ACC112 (cell line): ENCODE measurements at regions not wholly inside any gene's neighbourhood (a gene's known extent, or its start where the extent isn't known, plus 50 kb on each side); places are given as distances from the start of the nearest gene placed in this dataset.

ENCODE experiments used
- H2AFZ ChIP-seq: fragments of 200-600 bp; sonication (generic); one replicate; pipeline ENCODE4 v1.6.0; 2017; ENCODE audit warnings: antibody characterized with exemption, low read length; ENCODE audit not compliant: unreplicated experiment
- H3K27ac ChIP-seq: fragments of 200-600 bp; sonication (generic); 2 replicates; pipeline ENCODE4 v1.5.1; 2014; ENCODE audit warnings: low read depth, mild to moderate bottlenecking, antibody characterized with exemption, low read length, moderate library complexity
- H3K27me3 ChIP-seq: fragments of 200-600 bp; sonication (generic); 2 replicates; pipeline ENCODE4 v1.6.1; 2014; ENCODE audit warnings: mild to moderate bottlenecking, antibody characterized with exemption, low read length, moderate library complexity, mixed read lengths; ENCODE audit not compliant: insufficient read depth
- H3K36me3 ChIP-seq: fragments of 200-600 bp; sonication (generic); 2 replicates; pipeline ENCODE4 v1.6.1; 2016; ENCODE audit warnings: mild to moderate bottlenecking, antibody characterized with exemption, low read length, moderate library complexity, mixed read lengths; ENCODE audit not compliant: insufficient read depth
- H3K4me1 ChIP-seq: fragments of 200-600 bp; sonication (generic); one replicate; pipeline ENCODE4 v1.6.1; 2016; ENCODE audit warnings: low read length, mixed read lengths; ENCODE audit not compliant: insufficient read depth, unreplicated experiment, control insufficient read depth
- H3K4me3 ChIP-seq: fragments of 200-600 bp; sonication (generic); 2 replicates; pipeline ENCODE4 v1.5.1; 2014; ENCODE audit warnings: mild to moderate bottlenecking, low read depth, low read length
- H3K79me2 ChIP-seq: fragments of 200-600 bp; sonication (generic); one replicate; pipeline ENCODE4 v1.6.0; 2016; ENCODE audit warnings: low read length; ENCODE audit not compliant: control insufficient read depth, unreplicated experiment, insufficient read depth

- Histone ChIP-seq H3K27ac (no peak overlapping the region), H3K4me1 (no peaks in the 10 kb centered on the region), H3K4me3 (no peak overlapping the region), H3K79me2 (no peaks in the 10 kb centered on the region), H3K27me3 (peaks cover 11% of the 10 kb centered on the region), H2AFZ (no peak overlapping the region), H3K36me3 (no peaks in the 10 kb centered on the region)
Observed at GRCh38 chr3:72553298-72553697, 294.9 kb downstream of the SHQ1 start.

- H3K27ac ChIP-seq, result no peak overlapping the region
- no peaks in the 10 kb centered on the region for H3K79me2 ChIP-seq
- no peaks in the 10 kb centered on the region for H3K4me1 ChIP-seq
- no peak overlapping the region for H3K4me3 ChIP-seq
- H3K36me3 ChIP-seq, result no peaks in the 10 kb centered on the region
- 0 out of 2 replicates have a peak, but pooled peaks cover 4% of the 10 kb centered on the region for H3K27me3 ChIP-seq
- H2AFZ ChIP-seq, result no peak overlapping the region
Observed at GRCh38 chr3:72550582-72551262, 297.5 kb downstream of the SHQ1 start.

GRCh38 chr3:72549761-72550581 lies 298.3 kb downstream of the SHQ1 start:
- Histone ChIP-seq H3K36me3 (no peaks in the 10 kb centered on the region), H3K4me1 (no peaks in the 10 kb centered on the region), H3K79me2 (no peaks in the 10 kb centered on the region), H3K27ac (no peak overlapping the region), H2AFZ (peak overlapping the region; percentile 44), H3K27me3 (no peaks in the 10 kb centered on the region), H3K4me3 (peak overlapping the region; percentile 53; the same call in 1 of the 2 replicates)

GRCh38 chr3:72548981-72549380 lies 299.3 kb downstream of the SHQ1 start:
- Histone ChIP-seq H3K4me3 (no peak overlapping the region), H2AFZ (no peak overlapping the region), H3K4me1 (no peaks in the 10 kb centered on the region), H3K27ac (no peak overlapping the region), H3K36me3 (no peaks in the 10 kb centered on the region), H3K79me2 (no peaks in the 10 kb centered on the region), H3K27me3 (no peaks in the 10 kb centered on the region)

DNA sequence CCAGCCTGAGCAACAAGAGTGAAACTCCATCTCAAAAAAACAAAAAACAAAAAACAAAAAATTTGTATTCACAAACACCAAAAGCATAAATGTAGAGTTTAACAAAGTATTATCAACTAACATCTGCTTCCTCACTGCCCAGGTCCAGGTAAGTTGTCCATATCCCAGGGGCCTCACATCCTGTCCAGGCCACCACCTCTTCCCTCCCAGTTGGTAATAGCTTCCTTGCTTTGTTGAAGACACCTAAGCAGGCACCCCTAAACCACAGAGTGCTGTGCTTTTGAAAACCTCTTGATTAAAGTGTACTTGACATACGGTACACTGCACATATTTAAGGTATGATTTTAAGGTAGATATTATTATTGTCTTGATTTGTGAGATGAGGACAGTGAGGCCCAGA lies 299.8 kb downstream of the SHQ1 start:
- Histone ChIP-seq H3K4me1 (no peaks in the 10 kb centered on the region), H3K4me3 (no peak overlapping the region)

GRCh38 chr3:72547183-72547582 lies 301.1 kb downstream of the SHQ1 start:
- H3K4me1 ChIP-seq, result no peaks in the 10 kb centered on the region

More for the DNA sequence above, 299.8 kb downstream of the SHQ1 start:
- Histone ChIP-seq H2AFZ (no peak overlapping the region), H3K36me3 (no peaks in the 10 kb centered on the region), H3K27me3 (no peaks in the 10 kb centered on the region), H3K79me2 (no peaks in the 10 kb centered on the region), H3K27ac (no peak overlapping the region)

DNA sequence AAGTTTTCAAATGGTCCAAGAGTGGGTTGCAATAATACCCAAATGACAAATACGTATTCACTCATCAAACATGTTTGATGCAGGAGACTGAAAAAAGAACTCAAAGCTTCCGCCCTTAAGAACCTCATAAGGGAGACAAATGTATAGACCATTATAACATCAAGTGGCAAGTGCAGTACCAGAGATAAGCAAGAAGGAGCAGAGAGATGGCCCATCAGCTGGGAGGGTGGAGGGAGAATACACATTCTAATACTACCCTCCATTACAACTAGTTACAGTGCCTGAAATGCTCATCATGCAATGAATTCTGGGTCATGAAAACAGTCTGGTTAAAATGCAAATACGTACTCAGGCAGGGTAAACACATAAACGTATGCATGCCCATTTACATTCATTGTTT lies 304.0 kb downstream of the SHQ1 start:
- no peak overlapping the region for H3K4me3 ChIP-seq
- peaks cover 12% of the 10 kb centered on the region for H3K27me3 ChIP-seq
- no peak overlapping the region for H3K27ac ChIP-seq
- no peak overlapping the region for H2AFZ ChIP-seq
- no peaks in the 10 kb centered on the region for H3K79me2 ChIP-seq
- no peaks in the 10 kb centered on the region for H3K4me1 ChIP-seq
- H3K36me3 ChIP-seq, result no peaks in the 10 kb centered on the region

More at GRCh38 chr3:72547183-72547582, 301.1 kb downstream of the SHQ1 start:
- Histone ChIP-seq H3K36me3 (no peaks in the 10 kb centered on the region), H2AFZ (no peak overlapping the region), H3K27me3 (peaks cover 4% of the 10 kb centered on the region; the same call in 1 of the 2 replicates), H3K27ac (no peak overlapping the region), H3K79me2 (no peaks in the 10 kb centered on the region), H3K4me3 (no peak overlapping the region)

GRCh38 chr3:72543246-72543645 lies 305.0 kb downstream of the SHQ1 start:
- Histone ChIP-seq H3K27ac (no peak overlapping the region), H2AFZ (no peak overlapping the region), H3K27me3 (peaks cover 12% of the 10 kb centered on the region), H3K4me1 (no peaks in the 10 kb centered on the region), H3K79me2 (no peaks in the 10 kb centered on the region), H3K36me3 (no peaks in the 10 kb centered on the region), H3K4me3 (no peak overlapping the region)

- no peaks in the 10 kb centered on the region for H3K4me1 ChIP-seq
- H2AFZ ChIP-seq, result no peak overlapping the region
- H3K27ac ChIP-seq, result no peak overlapping the region
- H3K36me3 ChIP-seq, result no peaks in the 10 kb centered on the region
- H3K27me3 ChIP-seq, result peaks cover 12% of the 10 kb centered on the region
- H3K79me2 ChIP-seq, result no peaks in the 10 kb centered on the region
- H3K4me3 ChIP-seq, result no peak overlapping the region
Observed at GRCh38 chr3:72542781-72543180, 305.5 kb downstream of the SHQ1 start.

DNA sequence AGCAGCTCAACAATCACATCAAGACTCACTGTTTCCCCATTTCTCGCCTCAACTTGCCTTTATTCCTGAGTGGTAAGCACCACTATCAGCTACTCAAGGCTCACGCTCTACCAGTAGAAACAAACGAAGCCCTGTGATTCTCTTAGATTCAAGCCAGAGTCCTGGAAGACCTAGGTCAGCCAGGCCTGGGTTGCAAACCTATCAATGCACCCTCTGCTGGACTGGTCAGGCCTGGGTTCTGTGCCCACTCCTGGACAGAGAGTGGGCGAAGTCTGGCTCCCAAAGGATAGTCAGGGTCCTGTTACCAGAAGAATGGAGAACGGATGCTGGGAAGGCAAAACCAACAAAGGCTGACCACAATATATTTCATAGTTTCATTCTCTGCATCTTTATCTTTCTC lies 308.4 kb downstream of the SHQ1 start:
- Histone ChIP-seq H2AFZ (no peak overlapping the region), H3K27ac (no peak overlapping the region), H3K79me2 (no peaks in the 10 kb centered on the region), H3K4me3 (no peak overlapping the region), H3K4me1 (no peaks in the 10 kb centered on the region), H3K27me3 (peaks cover 21% of the 10 kb centered on the region), H3K36me3 (no peaks in the 10 kb centered on the region)
